Prostate gland (tissue), 2 donors: ENCODE measurements at regions not wholly inside any gene's neighbourhood (a gene's known extent, or its start where the extent isn't known, plus 50 kb on each side); places are given as distances from the start of the nearest gene placed in this dataset.
"Not testable (repeated sequence)": the region's sequence is repeated elsewhere in the genome, so short reads cannot be mapped to it uniquely, and the experiment has no call there.

ENCODE experiments used
- DNase-seq: peaks from one replicate; pipeline ENCODE4 v3.0.0-alpha.2; 2019; ENCODE audit warnings: low spot score
- H3K27ac ChIP-seq, 2 donors: fragments of 200-600 bp; sonication (generic); 2 replicates each; pipeline ENCODE4 v1.5.1; 2017 to 2019
- H3K27me3 ChIP-seq: fragments of 200-600 bp; sonication (generic); replicated peaks from 2 replicates; pipeline ENCODE4 v1.5.1; 2019; ENCODE audit not compliant: insufficient read depth
- H3K36me3 ChIP-seq, 2 donors: fragments of 200-600 bp; sonication (generic); 1 replicate in 1 of 2; 2 replicates in 1 of 2; pipeline versions ENCODE4 v1.5.1 to v1.8.1; 2017 to 2019
- H3K4me1 ChIP-seq: fragments of 200-600 bp; sonication (generic); replicated peaks from 2 replicates; pipeline ENCODE4 v1.5.1; 2019
- H3K4me3 ChIP-seq, 2 donors: fragments of 200-600 bp; sonication (generic); 2 replicates each; pipeline ENCODE4 v1.5.1; 2017 to 2019
- H3K9me3 ChIP-seq: fragments of 200-600 bp; sonication (generic); 2 replicates; pipeline ENCODE4 v1.5.1; 2017
- CTCF ChIP-seq, 4 experiments: fragments of 200-600 bp in 2 of 4; fragments of 450-650 bp in 2 of 4; sonication (generic) in 2 of 4; IDR thresholded peaks; 1 replicate in 3 of 4; 2 replicates in 1 of 4; pipeline ENCODE4 v1.5.1; 2016 to 2019; ENCODE audit warnings: antibody characterized with exemption in 4 of 4, mild to moderate bottlenecking in 2 of 4, moderate library complexity in 2 of 4
- POLR2A ChIP-seq: fragments of 450-650 bp; IDR thresholded peaks from one replicate; pipeline ENCODE4 v1.6.1; 2016; ENCODE audit warnings: antibody characterized with exemption, mild to moderate bottlenecking
- POLR2AphosphoS5 ChIP-seq: sonication (generic); formaldehyde crosslinking; IDR thresholded peaks from one replicate; pipeline ENCODE4 v1.6.1; 2017; ENCODE audit warnings: antibody characterized with exemption
- whole genome bisulfite sequencing: methylation state at CpG from one replicate; pipeline ENCODE4 v1.1.5; 2018; 5-methylcytosine and 5-hydroxymethylcytosine counted together
- intact Hi-C: fragments of 100-400 bp; cut with DNase I; formaldehyde crosslinking; loops from one replicate; pipeline ENCODE4 v1.14.2; 2022

DNA sequence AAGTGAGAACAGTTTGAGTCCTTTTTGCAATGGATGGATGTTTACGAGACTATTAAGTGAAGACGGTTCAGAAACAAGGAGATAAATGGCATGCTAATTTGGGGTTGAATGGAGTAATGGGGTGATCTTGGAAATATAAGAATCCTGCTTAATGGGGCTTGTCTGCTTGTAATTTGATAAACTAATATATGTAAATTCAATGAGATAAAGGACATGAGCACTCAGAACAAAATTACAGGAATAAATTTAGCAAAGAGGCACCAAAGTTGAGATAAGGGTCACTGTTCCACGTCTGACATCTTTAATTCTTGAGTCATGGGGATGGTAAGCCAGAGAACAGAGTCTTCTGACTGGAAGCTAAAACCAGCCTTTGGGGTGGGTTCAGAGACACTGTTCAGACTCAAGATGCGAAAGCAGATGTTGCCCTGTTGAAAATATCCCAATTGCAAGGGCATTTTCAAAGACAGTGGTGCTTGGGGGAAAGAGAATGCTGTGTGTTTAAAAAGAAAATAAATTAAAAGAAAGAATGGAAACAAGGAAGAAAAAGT, 67.8 kb upstream of the CHRNB4 start:
- no peak overlapping the region for H3K27ac ChIP-seq
- no peak for TF ChIP-seq POLR2A
- H3K27me3 ChIP-seq: no peaks in the 10 kb centered on the region
- H3K4me3 ChIP-seq: no peak overlapping the region
- intact Hi-C loops: loop anchor here (1.0 kb wide), 1 partner anchor 88 kb away; the partner anchor contains the start of gene CHRNA3
- no peaks in the 10 kb centered on the region for H3K9me3 ChIP-seq
- no peaks in the 10 kb centered on the region for H3K4me1 ChIP-seq
- no peaks in the 10 kb centered on the region for H3K36me3 ChIP-seq
- 70% methylated on average over 4 of the region's 4 CpGs for WGBS
- no peak for DNase-seq

DNA sequence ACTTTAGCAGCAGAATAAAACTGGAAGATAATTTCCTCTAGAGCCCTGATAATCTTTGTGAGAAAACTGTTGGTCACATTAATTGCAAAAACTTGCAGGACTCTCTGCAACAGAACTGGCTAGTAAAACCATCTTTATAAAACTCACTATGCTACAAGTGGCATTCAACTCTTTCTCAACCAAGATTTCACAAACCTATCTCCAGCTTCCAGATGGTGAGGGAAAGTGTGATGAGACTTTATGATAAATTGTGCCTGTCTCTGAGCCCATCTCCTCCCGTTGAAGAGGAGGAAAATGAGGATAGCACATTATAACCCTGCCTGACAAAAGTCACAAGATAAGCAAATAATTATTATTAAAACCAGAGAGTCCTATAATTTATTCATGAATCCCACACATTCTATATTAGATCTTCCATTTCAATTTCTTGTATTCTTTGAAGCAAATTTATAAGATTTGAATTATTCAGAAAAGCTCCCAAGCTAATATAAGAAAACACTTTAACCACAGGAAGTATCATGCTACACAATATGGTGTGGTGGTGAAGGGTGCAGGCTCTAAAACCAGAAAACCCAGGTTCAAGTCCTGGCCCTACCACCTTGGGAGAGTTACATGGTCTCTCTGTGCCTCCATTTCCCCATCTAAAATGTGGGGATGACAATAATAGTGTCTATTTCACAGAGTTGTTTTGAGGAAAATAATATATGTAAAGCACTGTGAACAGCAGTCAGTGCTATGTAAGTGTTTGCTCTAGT, 65.6 kb upstream of the CHRNB4 start:
- H3K36me3 ChIP-seq, H3K4me3 ChIP-seq, intact Hi-C loops, H3K27ac ChIP-seq, H3K9me3 ChIP-seq, H3K4me1 ChIP-seq, H3K27me3 ChIP-seq, DNase-seq: not testable (repeated sequence)
- 30% methylated on average over 1 of the region's 1 CpG for WGBS

DNA sequence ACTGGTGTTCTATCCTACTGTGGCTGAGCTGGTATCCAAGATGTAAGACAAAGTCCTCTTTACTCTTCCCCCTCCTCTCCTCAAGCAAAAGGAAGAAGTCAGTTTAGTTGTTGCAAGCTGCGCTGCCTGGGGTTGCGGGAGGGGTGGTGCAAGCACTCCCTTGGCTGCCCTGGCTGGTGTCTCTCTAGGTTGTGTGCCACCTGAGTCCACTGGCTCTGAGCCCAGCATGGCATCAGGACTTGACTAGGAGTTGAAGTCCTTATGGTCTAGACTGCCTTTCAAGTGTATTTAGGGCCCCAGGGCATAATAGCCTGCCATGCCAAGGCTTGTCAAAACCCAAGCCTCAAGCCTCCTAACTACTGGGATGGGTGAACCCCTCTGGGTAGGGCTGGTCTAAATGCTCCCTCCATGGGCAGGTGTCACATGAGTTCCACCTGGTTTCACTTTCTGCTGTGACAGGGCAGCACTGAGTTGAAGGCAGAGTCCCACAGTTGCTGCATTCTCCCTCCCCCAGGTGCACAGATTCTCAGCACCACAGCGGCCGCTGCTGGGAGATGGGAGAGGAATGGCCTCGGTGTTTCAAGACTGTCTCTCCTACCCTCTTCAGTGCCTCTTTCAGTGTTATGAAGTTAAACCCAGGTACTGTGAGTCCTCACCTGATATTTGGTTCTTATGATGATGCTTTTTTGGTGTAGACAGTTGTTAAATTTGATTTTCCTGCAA, 62.5 kb upstream of the CHRNB4 start:
- H3K36me3 ChIP-seq, intact Hi-C loops, DNase-seq, H3K4me1 ChIP-seq, H3K27me3 ChIP-seq, H3K4me3 ChIP-seq, H3K9me3 ChIP-seq, H3K27ac ChIP-seq: not testable (repeated sequence)
- WGBS: 82% methylated on average over 5 of the region's 5 CpGs

DNA sequence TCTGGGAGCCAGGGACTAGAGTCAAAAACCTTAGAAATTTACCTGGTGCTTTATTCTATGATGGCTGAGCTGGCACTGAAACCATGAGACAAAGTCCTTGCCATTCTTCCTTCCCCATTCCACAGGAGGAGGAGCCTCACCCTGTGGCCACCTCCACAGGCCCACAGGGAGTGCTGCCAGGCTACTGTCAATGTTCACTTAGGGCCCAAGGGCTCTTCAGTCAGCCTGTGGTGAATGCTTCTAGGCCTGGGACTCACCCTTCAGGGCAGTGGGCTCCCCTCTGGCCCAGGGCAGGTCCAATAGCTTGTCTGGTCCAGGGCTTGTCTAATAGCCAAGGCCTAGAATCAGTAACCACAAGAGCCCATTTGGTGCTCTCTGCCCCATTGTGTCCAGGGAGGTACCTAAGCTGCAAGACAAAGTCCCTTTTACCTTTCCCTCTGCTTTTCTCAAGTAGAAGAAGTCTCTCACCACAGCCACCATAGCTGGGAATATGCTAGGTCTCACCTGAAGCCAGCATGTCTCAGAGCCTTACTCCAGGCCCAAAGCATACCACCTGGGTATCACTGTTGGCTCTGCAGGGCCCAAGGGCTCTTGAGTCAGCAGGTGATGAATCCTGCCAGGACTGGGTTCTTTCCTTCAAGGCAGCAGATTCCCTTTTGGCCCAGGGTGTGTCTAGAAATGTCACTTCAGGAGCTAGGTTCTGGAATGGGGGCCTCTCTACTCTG, 61.8 kb upstream of the CHRNB4 start:
- H3K27ac ChIP-seq: no peak overlapping the region
- H3K4me1 ChIP-seq: no peaks in the 10 kb centered on the region
- no peaks in the 10 kb centered on the region for H3K9me3 ChIP-seq
- no peaks in the 10 kb centered on the region for H3K27me3 ChIP-seq
- H3K36me3 ChIP-seq: no peaks in the 10 kb centered on the region
- intact Hi-C loops: no loop called here
- TF ChIP-seq POLR2A: no peak
- TF ChIP-seq CTCF (IDR thresholded peaks at IDR 0.05): no peak
- DNase-seq: no peak
- no peak overlapping the region for H3K4me3 ChIP-seq

DNA sequence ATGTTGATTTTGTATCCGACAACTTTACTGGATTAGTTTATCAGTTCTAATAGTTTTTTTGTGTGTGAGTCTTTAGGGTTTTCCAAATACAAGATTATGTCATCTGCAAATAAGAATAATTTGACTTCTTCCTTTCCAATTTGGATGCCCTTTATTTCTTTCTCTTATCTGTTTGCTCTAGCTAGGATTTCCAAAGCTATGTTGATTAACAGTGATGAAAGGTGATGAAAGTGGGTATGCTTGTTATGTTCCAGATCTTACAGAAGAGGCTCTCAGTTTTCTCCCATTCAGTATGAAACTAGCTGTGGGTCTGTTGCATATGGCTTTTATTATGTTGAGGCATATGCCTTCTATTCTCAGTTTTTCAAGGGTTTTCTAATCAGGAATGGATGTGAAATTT, 56.4 kb upstream of the CHRNB4 start:
- no peak overlapping the region for H3K4me3 ChIP-seq
- no peaks in the 10 kb centered on the region for H3K9me3 ChIP-seq
- 74% methylated on average over 1 of the region's 1 CpG for WGBS
- no peaks in the 10 kb centered on the region for H3K4me1 ChIP-seq
- H3K36me3 ChIP-seq: no peaks in the 10 kb centered on the region
- no peak overlapping the region for H3K27ac ChIP-seq
- no peak for TF ChIP-seq POLR2AphosphoS5
- TF ChIP-seq CTCF (IDR thresholded peaks at IDR 0.05): no peak
- TF ChIP-seq POLR2A: no peak
- no peak for DNase-seq
- H3K27me3 ChIP-seq: no peaks in the 10 kb centered on the region
- intact Hi-C loops: no loop called here

GRCh38 chr15:78696436-78696835, 55.4 kb upstream of the CHRNB4 start:
- no peaks in the 10 kb centered on the region for H3K4me1 ChIP-seq
- TF ChIP-seq CTCF (IDR thresholded peaks at IDR 0.05): no peak
- no peak for TF ChIP-seq POLR2A
- TF ChIP-seq POLR2AphosphoS5: no peak
- H3K4me3 ChIP-seq: no peak overlapping the region
- H3K27me3 ChIP-seq: no peaks in the 10 kb centered on the region
- no peaks in the 10 kb centered on the region for H3K9me3 ChIP-seq
- intact Hi-C loops: no loop called here
- no peak for DNase-seq
- no peaks in the 10 kb centered on the region for H3K36me3 ChIP-seq
- no peak overlapping the region for H3K27ac ChIP-seq
